Neural cell (in vitro differentiated cells): ENCODE measurements at regions not wholly inside any gene's neighbourhood (a gene's known extent, or its start where the extent isn't known, plus 50 kb on each side); places are given as distances from the start of the nearest gene placed in this dataset.

Experiments used
- H2AFZ ChIP-seq: fragments of 200-600, 300-800 bp; sonication (generic), shearing (Covaris generic); 2 replicates; pipeline ENCODE4 v1.6.0; 2014; ENCODE audit warnings: low read depth, mild to moderate bottlenecking, antibody characterized with exemption, low read length, moderate library complexity
- H3F3A ChIP-seq: fragments of 200-600 bp; shearing (Covaris generic); 2 replicates; pipeline ENCODE4 v1.6.1; 2016; ENCODE audit warnings: mild to moderate bottlenecking, moderate library complexity, mixed read lengths, antibody characterized with exemption, low read length; ENCODE audit not compliant: insufficient read depth, poor library complexity, severe bottlenecking
- H3K27ac ChIP-seq: fragments of 200-600, 300-800 bp; sonication (generic), shearing (Covaris generic); 2 replicates; pipeline ENCODE4 v1.5.1; 2014; ENCODE audit warnings: mild to moderate bottlenecking, low read length, moderate library complexity
- H3K27me3 ChIP-seq: fragments of 300-800, 200-600 bp; sonication (generic), shearing (Covaris generic); 2 replicates; pipeline ENCODE4 v1.6.0; 2014; ENCODE audit warnings: mild to moderate bottlenecking, low read depth, low read length, moderate library complexity; ENCODE audit not compliant: insufficient read depth
- H3K36me3 ChIP-seq: fragments of 300-800, 200-600 bp; sonication (generic), shearing (Covaris generic); 2 replicates; pipeline ENCODE4 v1.5.1; 2014; ENCODE audit warnings: mild to moderate bottlenecking, antibody characterized with exemption, low read length, moderate library complexity; ENCODE audit not compliant: insufficient read depth
- H3K4me2 ChIP-seq: fragments of 300-800, 200-600 bp; sonication (generic), shearing (Covaris generic); 2 replicates; pipeline ENCODE4 v1.6.0; 2014; ENCODE audit warnings: mild to moderate bottlenecking, low read length
- H3K4me3 ChIP-seq: fragments of 300-800, 200-600 bp; sonication (generic), shearing (Covaris generic); 2 replicates; pipeline ENCODE4 v1.5.1; 2014; ENCODE audit warnings: mild to moderate bottlenecking, low read length, moderate library complexity
- H3K79me2 ChIP-seq: fragments of 200-600 bp; shearing (Covaris generic); replicated peaks from 2 replicates; pipeline ENCODE4 v1.6.0; 2014; ENCODE audit warnings: mild to moderate bottlenecking, low read length, moderate library complexity; ENCODE audit not compliant: insufficient read depth
- H3K9ac ChIP-seq: fragments of 300-800, 200-600 bp; sonication (generic), shearing (Covaris generic); 2 replicates; pipeline ENCODE4 v1.6.1; 2016; ENCODE audit warnings: mild to moderate bottlenecking, low read length, mixed read lengths
- H3K9me2 ChIP-seq: fragments of 200-600 bp; shearing (Covaris generic); 2 replicates; pipeline ENCODE4 v1.6.1; 2016; ENCODE audit warnings: mild to moderate bottlenecking, low read length, mixed read lengths; ENCODE audit not compliant: insufficient read depth
- H3K9me3 ChIP-seq: fragments of 200-600, 300-800 bp; sonication (generic), shearing (Covaris generic); 2 replicates; pipeline ENCODE4 v1.6.1; 2016; ENCODE audit warnings: mild to moderate bottlenecking, mixed run types, low read length, moderate library complexity, mixed read lengths
- H4K20me1 ChIP-seq: fragments of 200-600 bp; shearing (Covaris generic); 2 replicates; pipeline ENCODE4 v1.6.1; 2016; ENCODE audit warnings: mild to moderate bottlenecking, mixed run types; ENCODE audit not compliant: insufficient read depth
- EP300 ChIP-seq: fragments of 450-650 bp; conservative IDR thresholded peaks from 2 replicates; pipeline ENCODE4 v1.6.1; 2014; ENCODE audit warnings: antibody characterized with exemption, mild to moderate bottlenecking, moderate library complexity; ENCODE audit not compliant: poor library complexity, severe bottlenecking
- EZH2 ChIP-seq: fragments of 200-600, 300-800 bp; shearing (Covaris generic), sonication (generic); IDR thresholded peaks from 2 replicates; pipeline ENCODE4 v1.6.1; 2014; ENCODE audit warnings: antibody characterized with exemption, low read length, borderline replicate concordance, mild to moderate bottlenecking; ENCODE audit not compliant: insufficient read depth, poor library complexity, severe bottlenecking
- MXI1 ChIP-seq: fragments of 450-650 bp; conservative IDR thresholded peaks from 2 replicates; pipeline ENCODE4 v1.6.1; 2014; ENCODE audit warnings: antibody characterized with exemption, mild to moderate bottlenecking; ENCODE audit not compliant: poor library complexity, severe bottlenecking
- POLR2AphosphoS5 ChIP-seq: IDR thresholded peaks from 2 replicates; pipeline ENCODE4 v1.6.1; 2012
- RAD21 ChIP-seq: fragments of 450-650 bp; conservative IDR thresholded peaks from 2 replicates; pipeline ENCODE4 v1.6.1; 2014; ENCODE audit warnings: antibody characterized with exemption, mild to moderate bottlenecking, moderate library complexity
- REST ChIP-seq: IDR thresholded peaks from 2 replicates; pipeline ENCODE4 v1.6.1; 2012; ENCODE audit warnings: borderline replicate concordance
- SMC3 ChIP-seq: fragments of 450-650 bp; conservative IDR thresholded peaks from 2 replicates; pipeline ENCODE4 v1.6.1; 2014; ENCODE audit warnings: antibody characterized with exemption, mild to moderate bottlenecking, moderate library complexity; ENCODE audit not compliant: poor library complexity
- TAF1 ChIP-seq: IDR thresholded peaks from 2 replicates; pipeline ENCODE4 v1.6.1; 2012; ENCODE audit warnings: low read depth
- TF ChIP-seq, protein P1 (sequence below): fragments of 450-650 bp; IDR thresholded peaks from 2 replicates; pipeline ENCODE4 v1.5.1; 2014; ENCODE audit warnings: antibody characterized with exemption, mild to moderate bottlenecking, moderate library complexity; ENCODE audit not compliant: poor library complexity, severe bottlenecking

GRCh38 chr1:182169203-182169602, 107.7 kb upstream of the ZNF648 start:
- Histone ChIP-seq H3K27ac (no peak overlapping the region), H3F3A (no peaks in the 10 kb centered on the region), H3K9me2 (no peaks in the 10 kb centered on the region), H3K9me3 (no peaks in the 10 kb centered on the region), H3K36me3 (no peaks in the 10 kb centered on the region), H3K27me3 (no peaks in the 10 kb centered on the region), H2AFZ (no peak overlapping the region), H4K20me1 (no peaks in the 10 kb centered on the region), H3K4me3 (no peak overlapping the region), H3K4me2 (no peak overlapping the region), H3K9ac (no peak overlapping the region), H3K79me2 (no peaks in the 10 kb centered on the region)
- TF ChIP-seq, protein P1, sequence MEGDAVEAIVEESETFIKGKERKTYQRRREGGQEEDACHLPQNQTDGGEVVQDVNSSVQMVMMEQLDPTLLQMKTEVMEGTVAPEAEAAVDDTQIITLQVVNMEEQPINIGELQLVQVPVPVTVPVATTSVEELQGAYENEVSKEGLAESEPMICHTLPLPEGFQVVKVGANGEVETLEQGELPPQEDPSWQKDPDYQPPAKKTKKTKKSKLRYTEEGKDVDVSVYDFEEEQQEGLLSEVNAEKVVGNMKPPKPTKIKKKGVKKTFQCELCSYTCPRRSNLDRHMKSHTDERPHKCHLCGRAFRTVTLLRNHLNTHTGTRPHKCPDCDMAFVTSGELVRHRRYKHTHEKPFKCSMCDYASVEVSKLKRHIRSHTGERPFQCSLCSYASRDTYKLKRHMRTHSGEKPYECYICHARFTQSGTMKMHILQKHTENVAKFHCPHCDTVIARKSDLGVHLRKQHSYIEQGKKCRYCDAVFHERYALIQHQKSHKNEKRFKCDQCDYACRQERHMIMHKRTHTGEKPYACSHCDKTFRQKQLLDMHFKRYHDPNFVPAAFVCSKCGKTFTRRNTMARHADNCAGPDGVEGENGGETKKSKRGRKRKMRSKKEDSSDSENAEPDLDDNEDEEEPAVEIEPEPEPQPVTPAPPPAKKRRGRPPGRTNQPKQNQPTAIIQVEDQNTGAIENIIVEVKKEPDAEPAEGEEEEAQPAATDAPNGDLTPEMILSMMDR = no peak
- TF ChIP-seq RAD21 = no peak
- no peak for TF ChIP-seq EP300

DNA sequence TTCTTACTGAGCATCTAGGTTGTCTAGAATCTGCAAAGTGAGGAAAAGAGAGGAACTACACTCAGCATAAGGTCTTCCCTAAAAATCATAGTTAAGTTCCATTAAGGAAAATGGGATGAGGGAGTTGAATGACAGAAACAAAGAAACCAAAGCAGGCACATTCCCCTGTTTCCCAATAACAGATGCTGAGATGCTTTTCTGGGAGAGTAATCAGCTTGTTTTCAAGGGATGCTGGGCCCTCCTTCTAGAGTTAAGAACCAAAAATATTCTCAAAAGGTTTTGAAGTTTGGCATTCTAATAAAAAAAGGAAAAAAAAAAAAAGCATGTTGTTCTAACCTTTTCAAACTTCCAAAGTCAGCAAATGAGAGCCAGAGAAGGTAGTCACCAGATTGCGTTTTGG, 105.2 kb upstream of the ZNF648 start:
- H4K20me1 ChIP-seq = no peaks in the 10 kb centered on the region
- no peak overlapping the region for H3K4me3 ChIP-seq
- no peaks in the 10 kb centered on the region for H3K36me3 ChIP-seq
- H3K9me3 ChIP-seq = no peaks in the 10 kb centered on the region
- no peak overlapping the region for H2AFZ ChIP-seq
- TF ChIP-seq EZH2 (no peak), EP300 (no peak), SMC3 (no peak), REST (no peak), MXI1 (no peak), RAD21 (no peak), TAF1 (no peak)
- H3K4me2 ChIP-seq = no peak overlapping the region
- no peaks in the 10 kb centered on the region for H3K9me2 ChIP-seq
- H3F3A ChIP-seq = no peaks in the 10 kb centered on the region
- no peak overlapping the region for H3K27ac ChIP-seq
- H3K27me3 ChIP-seq = no peaks in the 10 kb centered on the region
- H3K79me2 ChIP-seq = no peaks in the 10 kb centered on the region
- no peak overlapping the region for H3K9ac ChIP-seq

GRCh38 chr1:182166321-182166720, 104.8 kb upstream of the ZNF648 start:
- Histone ChIP-seq H3K9me3 (no peaks in the 10 kb centered on the region), H2AFZ (no peak overlapping the region), H3K9me2 (no peaks in the 10 kb centered on the region), H3K9ac (no peak overlapping the region), H3K27me3 (no peaks in the 10 kb centered on the region), H3K36me3 (no peaks in the 10 kb centered on the region), H4K20me1 (no peaks in the 10 kb centered on the region), H3K4me3 (no peak overlapping the region), H3K79me2 (no peaks in the 10 kb centered on the region), H3K27ac (no peak overlapping the region), H3F3A (no peaks in the 10 kb centered on the region), H3K4me2 (no peak overlapping the region)
- TF ChIP-seq TAF1 (no peak), REST (no peak), POLR2AphosphoS5 (no peak), EZH2 (no peak)
